Left ventricle myocardium inferior (tissue), 1 donor: ENCODE measurements at regions not wholly inside any gene's neighbourhood (a gene's known extent, or its start where the extent isn't known, plus 50 kb on each side); places are given as distances from the start of the nearest gene placed in this dataset.

Source experiments
- DNase-seq: peaks from one replicate; pipeline ENCODE4 v3.0.0-alpha.2; 2020
- H3K27ac ChIP-seq: fragments of 200-600 bp; replicated peaks from 2 replicates; pipeline ENCODE4 v1.8.0; 2021
- H3K27me3 ChIP-seq: fragments of 200-600 bp; 2 replicates; pipeline ENCODE4 v1.8.0; 2021; ENCODE audit warnings: low read depth
- H3K36me3 ChIP-seq: fragments of 200-600 bp; 2 replicates; pipeline ENCODE4 v1.8.0; 2021
- H3K4me1 ChIP-seq: fragments of 200-600 bp; 2 replicates; pipeline ENCODE4 v1.8.0; 2021
- H3K4me3 ChIP-seq: fragments of 200-600 bp; 2 replicates; pipeline ENCODE4 v1.8.0; 2021; ENCODE audit warnings: mild to moderate bottlenecking, moderate library complexity
- H3K9me3 ChIP-seq: fragments of 200-600 bp; replicated peaks from 2 replicates; pipeline ENCODE4 v1.8.0; 2021
- CTCF ChIP-seq: fragments of 200-600 bp; IDR thresholded peaks from 2 replicates; pipeline ENCODE4 v1.8.0; 2021; ENCODE audit warnings: antibody characterized with exemption, mild to moderate bottlenecking, borderline replicate concordance
- intact Hi-C: fragments of 100-400 bp; cut with micrococcal nuclease; formaldehyde crosslinking; loops from one replicate; pipeline ENCODE4 v1.11.0; 2022
- donor health status: DM: no; HTN: yes; CAD: no; lungs with severe emphysema.

GRCh38 chr17:13355054-13355453, 246.7 kb downstream of the HS3ST3A1 start:
- no peak for DNase-seq
- no peak for TF ChIP-seq CTCF
- intact Hi-C loops: no loop called here
- Histone ChIP-seq H3K4me3 (no peak overlapping the region), H3K36me3 (no peaks in the 10 kb centered on the region), H3K9me3 (no peaks in the 10 kb centered on the region), H3K4me1 (peaks cover 8% of the 10 kb centered on the region), H3K27ac (peak overlapping the region; percentile 43), H3K27me3 (no peaks in the 10 kb centered on the region)

GRCh38 chr17:13353590-13353989, 248.1 kb downstream of the HS3ST3A1 start:
- Histone ChIP-seq H3K9me3 (no peaks in the 10 kb centered on the region), H3K36me3 (no peaks in the 10 kb centered on the region), H3K27me3 (no peaks in the 10 kb centered on the region), H3K27ac (peak overlapping the region; percentile 66), H3K4me1 (peaks cover 8% of the 10 kb centered on the region), H3K4me3 (no peak overlapping the region)
- no peak for TF ChIP-seq CTCF
- intact Hi-C loops: no loop called here
- DNase-seq: peak; percentile 28

- peaks cover 8% of the 10 kb centered on the region for H3K4me1 ChIP-seq
- TF ChIP-seq CTCF: no peak
- intact Hi-C loops: no loop called here
These were observed 248.8 kb downstream of the HS3ST3A1 start for GRCh38 chr17:13352747-13353415.

GRCh38 chr17:13351046-13351445, 250.7 kb downstream of the HS3ST3A1 start:
- DNase-seq: no peak
- Histone ChIP-seq H3K9me3 (no peaks in the 10 kb centered on the region), H3K36me3 (no peaks in the 10 kb centered on the region), H3K27ac (no peak overlapping the region), H3K4me1 (peaks cover 8% of the 10 kb centered on the region), H3K27me3 (no peaks in the 10 kb centered on the region), H3K4me3 (no peak overlapping the region)
- intact Hi-C loops: no loop called here
- no peak for TF ChIP-seq CTCF

More at GRCh38 chr17:13352747-13353415, 248.8 kb downstream of the HS3ST3A1 start:
- no peak overlapping the region for H3K27ac ChIP-seq
- no peaks in the 10 kb centered on the region for H3K9me3 ChIP-seq
- no peaks in the 10 kb centered on the region for H3K36me3 ChIP-seq
- no peaks in the 10 kb centered on the region for H3K27me3 ChIP-seq
- H3K4me3 ChIP-seq: no peak overlapping the region
- DNase-seq: no peak

- no peaks in the 10 kb centered on the region for H3K27me3 ChIP-seq
- peaks cover 8% of the 10 kb centered on the region for H3K4me1 ChIP-seq
- intact Hi-C loops: no loop called here
- no peak for TF ChIP-seq CTCF
- no peaks in the 10 kb centered on the region for H3K36me3 ChIP-seq
- no peaks in the 10 kb centered on the region for H3K9me3 ChIP-seq
- H3K27ac ChIP-seq: no peak overlapping the region
- no peak for DNase-seq
- H3K4me3 ChIP-seq: no peak overlapping the region
These were observed 251.3 kb downstream of the HS3ST3A1 start for GRCh38 chr17:13350466-13350865.
